GM23338 (cell line): ENCODE measurements at regions not wholly inside any gene's neighbourhood (a gene's known extent, or its start where the extent isn't known, plus 50 kb on each side); places are given as distances from the start of the nearest gene placed in this dataset.

Experiments used
- ATAC-seq: fragments of 200-7000 bp; cut with Tn5 transposase; 3 replicates; pipeline ENCODE4 v1.9.1; 2020
- DNase-seq: peaks from one replicate; pipeline ENCODE4 v3.0.0-alpha.2; 2015; ENCODE audit warnings: low spot score
- H2AFZ ChIP-seq: fragments of 200-600 bp; sonication (generic); 2 replicates; pipeline ENCODE4 v1.8.0; 2016; ENCODE audit warnings: antibody characterized with exemption, mild to moderate bottlenecking, moderate library complexity
- H3F3A ChIP-seq: fragments of 200-600 bp; sonication (generic); replicated peaks from 2 replicates; pipeline ENCODE4 v1.8.0; 2017; ENCODE audit warnings: antibody characterized with exemption, mixed run types, low read depth
- H3K27ac ChIP-seq: fragments of 200-600 bp; sonication (generic); 2 replicates; pipeline ENCODE4 v1.6.1; 2016; ENCODE audit warnings: low read depth
- H3K27me3 ChIP-seq: fragments of 200-600 bp; sonication (generic); 2 replicates; pipeline ENCODE4 v1.8.0; 2016; ENCODE audit warnings: mild to moderate bottlenecking, mixed run types, moderate library complexity; ENCODE audit not compliant: insufficient read depth
- H3K36me3 ChIP-seq: fragments of 200-600 bp; sonication (generic); 2 replicates; pipeline ENCODE4 v1.8.0; 2016; ENCODE audit warnings: mild to moderate bottlenecking; ENCODE audit not compliant: insufficient read depth
- H3K4me1 ChIP-seq: fragments of 200-600 bp; sonication (generic); 2 replicates; pipeline ENCODE4 v1.8.0; 2016; ENCODE audit warnings: mild to moderate bottlenecking, moderate library complexity; ENCODE audit not compliant: insufficient read depth
- H3K4me2 ChIP-seq: fragments of 200-600 bp; sonication (generic); 2 replicates; pipeline ENCODE4 v1.7.1; 2017; ENCODE audit warnings: mixed run types
- H3K4me3 ChIP-seq: fragments of 200-600 bp; sonication (generic); 2 replicates; pipeline ENCODE4 v1.6.1; 2016; ENCODE audit warnings: mixed run types
- H3K79me2 ChIP-seq: fragments of 200-600 bp; sonication (generic); replicated peaks from 2 replicates; pipeline ENCODE4 v1.8.0; 2017; ENCODE audit warnings: mild to moderate bottlenecking; ENCODE audit not compliant: insufficient read depth
- H3K9me2 ChIP-seq: fragments of 200-600 bp; sonication (generic); 2 replicates; pipeline ENCODE4 v1.8.0; 2017; ENCODE audit not compliant: insufficient read depth
- H4K20me1 ChIP-seq: fragments of 200-600 bp; sonication (generic); replicated peaks from 2 replicates; pipeline ENCODE4 v1.8.0; 2017; ENCODE audit warnings: mild to moderate bottlenecking; ENCODE audit not compliant: insufficient read depth
- H3K27ac Mint-ChIP-seq: 2 replicates; pipeline ENCODE4 v1.8.0; 2020; ENCODE audit warnings: inconsistent platforms, mild to moderate bottlenecking, moderate library complexity, mixed read lengths
- H3K27me3 Mint-ChIP-seq: 3 replicates; pipeline ENCODE4 v1.8.0; 2022; ENCODE audit warnings: low read depth, mild to moderate bottlenecking, moderate library complexity, mixed read lengths, inconsistent platforms; ENCODE audit not compliant: insufficient read depth, poor library complexity
- H3K36me3 Mint-ChIP-seq: 3 replicates; pipeline ENCODE4 v1.8.0; 2021; ENCODE audit warnings: low read depth, mild to moderate bottlenecking, inconsistent platforms, moderate library complexity, mixed read lengths
- H3K4me1 Mint-ChIP-seq: 3 replicates; pipeline ENCODE4 v1.8.0; 2020; ENCODE audit warnings: mild to moderate bottlenecking, inconsistent platforms, mixed read lengths
- H3K4me3 Mint-ChIP-seq: 3 replicates; pipeline ENCODE4 v1.8.0; 2021; ENCODE audit warnings: moderate library complexity, mild to moderate bottlenecking, inconsistent platforms, mixed read lengths
- H3K9me3 Mint-ChIP-seq: 3 replicates; pipeline ENCODE4 v1.8.0; 2020; ENCODE audit warnings: moderate library complexity, mild to moderate bottlenecking, inconsistent platforms, mixed read lengths
- CREB1 ChIP-seq: fragments of 250-450 bp; sonication (Bioruptor Pico); IDR thresholded peaks from 2 replicates; pipeline ENCODE4 v1.5.0; 2020; ENCODE audit warnings: low read depth, mild to moderate bottlenecking, moderate library complexity
- EZH2 ChIP-seq: fragments of 200-600 bp; sonication (generic); IDR thresholded peaks from one replicate; pipeline ENCODE4 v1.8.0; 2017; ENCODE audit warnings: antibody characterized with exemption, mild to moderate bottlenecking, low read depth; ENCODE audit not compliant: unreplicated experiment
- EZH2phosphoT487 ChIP-seq: fragments of 200-600 bp; sonication (generic); IDR thresholded peaks from one replicate; pipeline ENCODE4 v1.8.1; 2018; ENCODE audit warnings: antibody characterized with exemption; ENCODE audit not compliant: unreplicated experiment
- JUNB ChIP-seq: IDR thresholded peaks from one replicate; pipeline ENCODE4 v1.6.1; 2016; ENCODE audit warnings: antibody characterized with exemption; ENCODE audit not compliant: unreplicated experiment
- NANOG ChIP-seq: IDR thresholded peaks from 2 replicates; pipeline ENCODE4 v1.6.1; 2016; ENCODE audit warnings: antibody characterized with exemption, borderline replicate concordance
- POLR2AphosphoS5 ChIP-seq: IDR thresholded peaks from 2 replicates; pipeline ENCODE4 v1.6.1; 2016; ENCODE audit warnings: antibody characterized with exemption, low read depth
- STAT1 ChIP-seq: IDR thresholded peaks from one replicate; pipeline ENCODE4 v1.6.1; 2016; ENCODE audit warnings: antibody characterized with exemption; ENCODE audit not compliant: unreplicated experiment
- ZNF114 ChIP-seq: fragments of 250-450 bp; sonication (Bioruptor Pico); IDR thresholded peaks from 2 replicates; pipeline ENCODE4 v1.5.0; 2020; ENCODE audit warnings: mild to moderate bottlenecking, moderate library complexity
- ZNF331 ChIP-seq: fragments of 250-450 bp; sonication (Bioruptor Pico); IDR thresholded peaks from 2 replicates; pipeline ENCODE4 v1.5.0; 2020; ENCODE audit warnings: low read depth, mild to moderate bottlenecking, moderate library complexity
- TF ChIP-seq, protein P1 (sequence below): IDR thresholded peaks from 2 replicates; pipeline ENCODE4 v1.6.1; 2016; ENCODE audit warnings: antibody characterized with exemption
- TF ChIP-seq, protein P2 (sequence below): IDR thresholded peaks from one replicate; pipeline ENCODE4 v1.6.1; 2018; ENCODE audit warnings: antibody characterized with exemption; ENCODE audit not compliant: unreplicated experiment
- TF ChIP-seq, protein P3 (sequence below), 2 experiments: fragments of 200-600 bp in 1 of 2; sonication (generic) in 1 of 2; conservative IDR thresholded peaks; 2 replicates each; pipeline versions ENCODE4 v1.5.1 to v1.6.1; 2016 to 2017; ENCODE audit warnings: antibody characterized with exemption in 2 of 2, low read depth in 2 of 2, mild to moderate bottlenecking in 2 of 2, moderate library complexity in 1 of 2

DNA sequence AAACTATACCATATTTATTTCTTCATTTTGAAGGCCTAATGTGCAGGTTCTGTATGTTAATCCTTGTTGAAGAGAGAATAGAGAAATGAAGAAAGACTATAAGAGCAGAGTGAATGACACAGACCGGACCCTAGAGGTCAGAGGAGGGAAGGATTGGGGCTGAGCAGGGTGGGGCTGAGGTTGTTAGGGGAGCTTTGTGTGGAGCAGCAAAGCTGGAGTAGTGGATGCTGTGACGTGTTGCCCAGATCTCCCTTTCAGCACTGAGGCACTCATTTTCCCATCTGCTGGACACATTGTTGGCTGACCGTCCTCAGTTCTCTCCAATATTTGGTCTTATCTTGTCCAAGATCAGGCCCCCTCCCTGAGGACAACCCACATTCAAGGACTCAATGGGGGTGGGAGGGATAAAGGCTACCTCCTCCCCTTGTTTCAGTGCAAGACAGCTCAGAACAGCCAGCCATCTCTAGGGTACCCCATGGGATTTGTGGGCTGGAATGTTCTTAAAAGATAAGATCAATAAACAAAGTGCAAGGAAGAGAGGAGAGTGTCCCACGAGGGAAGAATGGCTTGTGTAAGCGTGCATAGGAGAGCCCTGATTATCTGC, 143.6 kb downstream of the TDRD15 start:
- H3K27me3 Mint-ChIP-seq = peaks cover 2% of the 10 kb centered on the region
- H3K27ac Mint-ChIP-seq = no peak overlapping the region
- H3K4me3 Mint-ChIP-seq = no peak overlapping the region
- H3F3A ChIP-seq = no peaks in the 10 kb centered on the region
- DNase-seq (no peak), ATAC-seq (no peak; the same call in 2 of the 3 replicates)
- no peaks in the 10 kb centered on the region for H3K36me3 Mint-ChIP-seq
- H3K27ac ChIP-seq = no peak overlapping the region
- H3K4me3 ChIP-seq = no peak overlapping the region
- H3K27me3 ChIP-seq = no peaks in the 10 kb centered on the region
- no peaks in the 10 kb centered on the region for H4K20me1 ChIP-seq
- H3K9me3 Mint-ChIP-seq = no peaks in the 10 kb centered on the region
- no peak overlapping the region for H2AFZ ChIP-seq
- 0 out of 3 replicates have a peak, but pooled peaks cover 2% of the 10 kb centered on the region for H3K4me1 Mint-ChIP-seq
- H3K9me2 ChIP-seq = no peaks in the 10 kb centered on the region; the same call in 1 of the 2 replicates
- no peak overlapping the region for H3K4me2 ChIP-seq
- no peaks in the 10 kb centered on the region for H3K36me3 ChIP-seq
- no peaks in the 10 kb centered on the region for H3K4me1 ChIP-seq
- no peaks in the 10 kb centered on the region for H3K79me2 ChIP-seq
- TF ChIP-seq NANOG (no peak), JUNB (no peak)
- TF ChIP-seq, protein P1, sequence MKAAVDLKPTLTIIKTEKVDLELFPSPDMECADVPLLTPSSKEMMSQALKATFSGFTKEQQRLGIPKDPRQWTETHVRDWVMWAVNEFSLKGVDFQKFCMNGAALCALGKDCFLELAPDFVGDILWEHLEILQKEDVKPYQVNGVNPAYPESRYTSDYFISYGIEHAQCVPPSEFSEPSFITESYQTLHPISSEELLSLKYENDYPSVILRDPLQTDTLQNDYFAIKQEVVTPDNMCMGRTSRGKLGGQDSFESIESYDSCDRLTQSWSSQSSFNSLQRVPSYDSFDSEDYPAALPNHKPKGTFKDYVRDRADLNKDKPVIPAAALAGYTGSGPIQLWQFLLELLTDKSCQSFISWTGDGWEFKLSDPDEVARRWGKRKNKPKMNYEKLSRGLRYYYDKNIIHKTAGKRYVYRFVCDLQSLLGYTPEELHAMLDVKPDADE = no peak

DNA sequence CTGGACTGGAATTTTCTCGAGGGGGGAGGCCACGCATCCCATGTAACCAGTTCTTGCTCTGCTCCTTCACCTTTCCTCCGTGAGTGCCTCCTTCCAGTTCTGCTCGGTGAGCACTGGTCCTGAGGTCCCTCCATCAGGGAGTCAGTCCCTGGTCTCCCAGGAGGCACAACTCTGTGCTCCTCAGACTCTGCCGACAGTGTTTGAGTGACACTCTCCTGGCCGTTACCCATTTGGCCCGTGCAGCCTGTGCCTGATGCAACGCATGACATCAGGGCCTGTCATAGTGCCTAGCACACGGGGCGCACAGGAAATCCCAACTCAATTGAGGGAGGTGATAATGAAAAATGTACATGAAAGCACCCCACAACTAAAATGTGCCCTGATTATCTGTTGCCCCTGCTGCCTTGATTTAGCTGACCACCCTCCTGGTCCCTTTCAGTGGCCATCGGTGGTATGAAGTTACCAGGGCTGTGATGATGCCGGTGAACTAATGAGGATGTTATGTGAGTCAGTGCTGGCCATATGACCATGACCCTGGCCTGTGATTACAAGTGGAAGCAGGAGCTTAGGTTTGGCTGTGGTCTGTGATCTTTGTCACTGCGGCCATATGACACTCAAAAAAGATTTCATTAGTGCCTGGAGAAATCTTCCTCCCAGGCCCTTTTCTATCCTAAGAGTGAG, 144.6 kb downstream of the TDRD15 start:
- Mint-ChIP-seq H3K4me3 (no peak overlapping the region), H3K27me3 (peaks cover 2% of the 10 kb centered on the region), H3K4me1 (0 out of 3 replicates have a peak, but pooled peaks cover 2% of the 10 kb centered on the region), H3K9me3 (no peaks in the 10 kb centered on the region), H3K36me3 (no peaks in the 10 kb centered on the region), H3K27ac (no peak overlapping the region)
- no peak overlapping the region for H3K4me3 ChIP-seq
- no peak overlapping the region for H3K4me2 ChIP-seq
- no peaks in the 10 kb centered on the region for H3K4me1 ChIP-seq
- no peaks in the 10 kb centered on the region; the same call in 1 of the 2 replicates for H3K9me2 ChIP-seq
- no peaks in the 10 kb centered on the region for H3K79me2 ChIP-seq
- no peaks in the 10 kb centered on the region for H3K27me3 ChIP-seq
- ATAC-seq (no peak), DNase-seq (no peak)
- H3F3A ChIP-seq = no peaks in the 10 kb centered on the region
- H3K36me3 ChIP-seq = no peaks in the 10 kb centered on the region
- no peak overlapping the region for H3K27ac ChIP-seq
- H2AFZ ChIP-seq = no peak overlapping the region
- no peaks in the 10 kb centered on the region for H4K20me1 ChIP-seq
- TF ChIP-seq JUNB = no peak
- TF ChIP-seq ZNF114 (CRISPR knock-in tag) = no peak
- no peak for TF ChIP-seq NANOG
- no peak for TF ChIP-seq STAT1
- TF ChIP-seq, protein P1 = no peak
- TF ChIP-seq EZH2phosphoT487 = no peak
- TF ChIP-seq, protein P2, sequence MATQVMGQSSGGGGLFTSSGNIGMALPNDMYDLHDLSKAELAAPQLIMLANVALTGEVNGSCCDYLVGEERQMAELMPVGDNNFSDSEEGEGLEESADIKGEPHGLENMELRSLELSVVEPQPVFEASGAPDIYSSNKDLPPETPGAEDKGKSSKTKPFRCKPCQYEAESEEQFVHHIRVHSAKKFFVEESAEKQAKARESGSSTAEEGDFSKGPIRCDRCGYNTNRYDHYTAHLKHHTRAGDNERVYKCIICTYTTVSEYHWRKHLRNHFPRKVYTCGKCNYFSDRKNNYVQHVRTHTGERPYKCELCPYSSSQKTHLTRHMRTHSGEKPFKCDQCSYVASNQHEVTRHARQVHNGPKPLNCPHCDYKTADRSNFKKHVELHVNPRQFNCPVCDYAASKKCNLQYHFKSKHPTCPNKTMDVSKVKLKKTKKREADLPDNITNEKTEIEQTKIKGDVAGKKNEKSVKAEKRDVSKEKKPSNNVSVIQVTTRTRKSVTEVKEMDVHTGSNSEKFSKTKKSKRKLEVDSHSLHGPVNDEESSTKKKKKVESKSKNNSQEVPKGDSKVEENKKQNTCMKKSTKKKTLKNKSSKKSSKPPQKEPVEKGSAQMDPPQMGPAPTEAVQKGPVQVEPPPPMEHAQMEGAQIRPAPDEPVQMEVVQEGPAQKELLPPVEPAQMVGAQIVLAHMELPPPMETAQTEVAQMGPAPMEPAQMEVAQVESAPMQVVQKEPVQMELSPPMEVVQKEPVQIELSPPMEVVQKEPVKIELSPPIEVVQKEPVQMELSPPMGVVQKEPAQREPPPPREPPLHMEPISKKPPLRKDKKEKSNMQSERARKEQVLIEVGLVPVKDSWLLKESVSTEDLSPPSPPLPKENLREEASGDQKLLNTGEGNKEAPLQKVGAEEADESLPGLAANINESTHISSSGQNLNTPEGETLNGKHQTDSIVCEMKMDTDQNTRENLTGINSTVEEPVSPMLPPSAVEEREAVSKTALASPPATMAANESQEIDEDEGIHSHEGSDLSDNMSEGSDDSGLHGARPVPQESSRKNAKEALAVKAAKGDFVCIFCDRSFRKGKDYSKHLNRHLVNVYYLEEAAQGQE = no peak
- no peak for TF ChIP-seq ZNF331 (CRISPR knock-in tag)
- TF ChIP-seq, protein P3, sequence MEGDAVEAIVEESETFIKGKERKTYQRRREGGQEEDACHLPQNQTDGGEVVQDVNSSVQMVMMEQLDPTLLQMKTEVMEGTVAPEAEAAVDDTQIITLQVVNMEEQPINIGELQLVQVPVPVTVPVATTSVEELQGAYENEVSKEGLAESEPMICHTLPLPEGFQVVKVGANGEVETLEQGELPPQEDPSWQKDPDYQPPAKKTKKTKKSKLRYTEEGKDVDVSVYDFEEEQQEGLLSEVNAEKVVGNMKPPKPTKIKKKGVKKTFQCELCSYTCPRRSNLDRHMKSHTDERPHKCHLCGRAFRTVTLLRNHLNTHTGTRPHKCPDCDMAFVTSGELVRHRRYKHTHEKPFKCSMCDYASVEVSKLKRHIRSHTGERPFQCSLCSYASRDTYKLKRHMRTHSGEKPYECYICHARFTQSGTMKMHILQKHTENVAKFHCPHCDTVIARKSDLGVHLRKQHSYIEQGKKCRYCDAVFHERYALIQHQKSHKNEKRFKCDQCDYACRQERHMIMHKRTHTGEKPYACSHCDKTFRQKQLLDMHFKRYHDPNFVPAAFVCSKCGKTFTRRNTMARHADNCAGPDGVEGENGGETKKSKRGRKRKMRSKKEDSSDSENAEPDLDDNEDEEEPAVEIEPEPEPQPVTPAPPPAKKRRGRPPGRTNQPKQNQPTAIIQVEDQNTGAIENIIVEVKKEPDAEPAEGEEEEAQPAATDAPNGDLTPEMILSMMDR (conservative IDR thresholded peaks at IDR 0.05; ENCODE audit: low read depth in 2 of 2) = no peak
- no peak for TF ChIP-seq CREB1 (CRISPR knock-in tag)
- no peak for TF ChIP-seq POLR2AphosphoS5
- no peak for TF ChIP-seq EZH2
